Liver (tissue), 3 donors: ENCODE measurements at regions not wholly inside any gene's neighbourhood (a gene's known extent, or its start where the extent isn't known, plus 50 kb on each side); places are given as distances from the start of the nearest gene placed in this dataset.

Experiments used
- ATF3 ChIP-seq: IDR thresholded peaks from 2 replicates; pipeline ENCODE4 v1.6.1; 2016; ENCODE audit warnings: antibody characterized with exemption
- CTCF ChIP-seq: fragments of 150-350 bp; IDR thresholded peaks from 2 replicates; pipeline ENCODE4 v1.5.1; 2017; ENCODE audit warnings: improper control_type of control experiment, low read depth, low read length; ENCODE audit not compliant: missing input control
- EGR1 ChIP-seq, 2 donors: IDR thresholded peaks; 2 replicates each; pipeline ENCODE4 v1.6.1; 2016 to 2018; ENCODE audit warnings: antibody characterized with exemption in 2 of 2, low read depth in 2 of 2
- FOXA2 ChIP-seq: IDR thresholded peaks from 2 replicates; pipeline ENCODE4 v1.6.1; 2016; ENCODE audit warnings: antibody characterized with exemption
- JUND ChIP-seq, 2 donors: IDR thresholded peaks; 2 replicates each; pipeline ENCODE4 v1.6.1; 2016; ENCODE audit warnings: antibody characterized with exemption in 2 of 2
- MAX ChIP-seq: IDR thresholded peaks from 2 replicates; pipeline ENCODE4 v1.6.1; 2016; ENCODE audit warnings: antibody characterized with exemption
- NR2F2 ChIP-seq: IDR thresholded peaks from 2 replicates; pipeline ENCODE4 v1.6.1; 2016; ENCODE audit warnings: antibody characterized with exemption
- REST ChIP-seq: IDR thresholded peaks from 2 replicates; pipeline ENCODE4 v1.6.1; 2016; ENCODE audit warnings: antibody characterized with exemption, mild to moderate bottlenecking
- RXRA ChIP-seq, 2 donors: IDR thresholded peaks; 2 replicates each; pipeline ENCODE4 v1.6.1; 2017 to 2018; ENCODE audit warnings: antibody characterized with exemption in 2 of 2, mild to moderate bottlenecking in 1 of 2
- TAF1 ChIP-seq: conservative IDR thresholded peaks from 2 replicates; pipeline ENCODE4 v1.6.1; 2016; ENCODE audit warnings: antibody characterized with exemption, mild to moderate bottlenecking
- YY1 ChIP-seq: IDR thresholded peaks from 2 replicates; pipeline ENCODE4 v1.6.1; 2016; ENCODE audit warnings: antibody characterized with exemption, mild to moderate bottlenecking
- ZBTB33 ChIP-seq: IDR thresholded peaks from 2 replicates; pipeline ENCODE4 v1.6.1; 2016; ENCODE audit warnings: antibody characterized with exemption
- donor health status: healthy.
- donor health status: healthy.

GRCh38 chr5:6107675-6108539 is 270.4 kb downstream of the MED10 start:
- TF ChIP-seq CTCF, result no peak
- TF ChIP-seq REST, result no peak
- TF ChIP-seq JUND (IDR thresholded peaks at IDR 0.05), result no peak
- TF ChIP-seq YY1, result no peak
- no peak for TF ChIP-seq ZBTB33
- TF ChIP-seq EGR1 (IDR thresholded peaks at IDR 0.05; ENCODE audit: low read depth in 2 of 2), result no peak
- TF ChIP-seq TAF1, result no peak
- TF ChIP-seq RXRA (IDR thresholded peaks at IDR 0.05), result no peak
- TF ChIP-seq FOXA2, result no peak
- no peak for TF ChIP-seq MAX
- TF ChIP-seq ATF3, result no peak
- TF ChIP-seq NR2F2, result no peak
